HCT116 (cell line): ENCODE measurements at regions not wholly inside any gene's neighbourhood (a gene's known extent, or its start where the extent isn't known, plus 50 kb on each side); places are given as distances from the start of the nearest gene placed in this dataset.

Experiments
- ATAC-seq: fragments of 200-7000 bp; cut with Tn5 transposase; 2 replicates; pipeline ENCODE4 v1.9.1; 2020; ENCODE audit warnings: mild to moderate bottlenecking, moderate library complexity
- BruUV-seq: library from RNA; stranded (reverse); fragments of 400-500 nt; replicated peaks from 2 replicates; lab custom pipeline; 2021; lab: Mats Ljungman, UMichigan
- CTCF ChIA-PET: fragments of 300-600 bp; sonication (Branson Sonifier 250); formaldehyde crosslinking; loops from one replicate; lab custom pipeline; 2021; ENCODE audit warnings: antibody characterized with exemption; lab: Charles Lee
- POLR2A ChIA-PET: fragments of 300-600, 350-600 bp; sonication (Branson Sonifier 250); formaldehyde crosslinking; loops from one replicate; lab custom pipeline; 2021; ENCODE audit warnings: antibody characterized with exemption; lab: Charles Lee
- RAD21 ChIA-PET, 2 experiments: fragments of 300-600 bp; sonication (Branson Sonifier 250); formaldehyde crosslinking; loops; one replicate each; lab custom pipeline; 2023; ENCODE audit warnings: low total read pairs in 2 of 2; ENCODE audit not compliant: uncharacterized antibody in 2 of 2, unreplicated experiment in 2 of 2, low non-redundant PET in 1 of 2; lab: Charles Lee
- DNase-seq: peaks from one replicate; pipeline ENCODE4 v3.0.0-alpha.2; 2010; ENCODE audit warnings: low read depth, low spot score
- H2AFZ ChIP-seq: fragments of 200-600 bp; shearing (Covaris generic), sonication (generic); 2 replicates; pipeline ENCODE4 v1.6.1; 2017; ENCODE audit warnings: low read depth, mixed run types, mixed read lengths, antibody characterized with exemption, low read length; ENCODE audit not compliant: poor library complexity, severe bottlenecking
- H3K27ac ChIP-seq: 2 replicates; pipeline ENCODE4 v1.5.1; 2012; ENCODE audit warnings: low read depth, low read length
- H3K27me3 ChIP-seq: fragments of 200-600 bp; sonication (generic); 2 replicates; pipeline ENCODE4 v1.6.1; 2016; ENCODE audit warnings: mixed run types, low read length, mixed read lengths; ENCODE audit not compliant: insufficient read depth
- H3K36me3 ChIP-seq, 2 experiments: fragments of 200-500 bp in 1 of 2; fragments of 200-600 bp in 1 of 2; sonication (Bioruptor generic) in 1 of 2; sonication (generic) in 1 of 2; 2 replicates each; pipeline versions ENCODE4 v1.5.1 to v1.6.1; 2014 to 2016; ENCODE audit warnings: low read length in 2 of 2, inconsistent platforms in 1 of 2, mixed read lengths in 1 of 2, mixed run types in 1 of 2; ENCODE audit not compliant: insufficient read depth in 2 of 2, control insufficient read depth in 1 of 2
- H3K4me1 ChIP-seq, 2 experiments: fragments of 200-600 bp in 1 of 2; sonication (generic) in 1 of 2; 2 replicates each; pipeline versions ENCODE4 v1.5.1 to v1.6.1; 2012 to 2017; ENCODE audit warnings: low read length in 2 of 2, inconsistent platforms in 1 of 2, mild to moderate bottlenecking in 1 of 2, mixed read lengths in 1 of 2, mixed run types in 1 of 2, moderate library complexity in 1 of 2; ENCODE audit not compliant: insufficient read depth in 2 of 2, control insufficient read depth in 1 of 2
- H3K4me2 ChIP-seq: fragments of 200-600 bp; sonication (generic); 2 replicates; pipeline ENCODE4 v1.6.1; 2017; ENCODE audit warnings: mixed run types, low read length, mixed read lengths
- H3K4me3 ChIP-seq, 2 experiments: fragments of 200-600 bp in 1 of 2; sonication (generic) in 1 of 2; replicated peaks in 1 of 2; 2 replicates each; pipeline ENCODE4 v1.5.1; 2011 to 2016; ENCODE audit warnings: low read length in 2 of 2, control low read depth in 1 of 2, low read depth in 1 of 2, mild to moderate bottlenecking in 1 of 2, mixed read lengths in 1 of 2, mixed run types in 1 of 2
- H3K79me2 ChIP-seq: fragments of 200-600 bp; sonication (generic); 2 replicates; pipeline ENCODE4 v1.6.1; 2017; ENCODE audit warnings: mild to moderate bottlenecking, mixed run types, low read length, moderate library complexity, mixed read lengths; ENCODE audit not compliant: insufficient read depth
- H3K9ac ChIP-seq: fragments of 200-600 bp; sonication (generic); 2 replicates; pipeline ENCODE4 v1.6.1; 2016; ENCODE audit warnings: low read length, mixed read lengths
- H3K9me2 ChIP-seq: fragments of 200-600 bp; sonication (generic), shearing (Covaris generic); 2 replicates; pipeline ENCODE4 v1.6.1; 2017; ENCODE audit warnings: mixed run types, mild to moderate bottlenecking, moderate library complexity; ENCODE audit not compliant: insufficient read depth
- H3K9me3 ChIP-seq, 2 experiments: fragments of 200-500 bp in 1 of 2; fragments of 200-600 bp in 1 of 2; sonication (Bioruptor generic) in 1 of 2; sonication (generic) in 1 of 2; 2 replicates each; pipeline ENCODE4 v1.6.1; 2014 to 2017; ENCODE audit warnings: low read length in 2 of 2, mixed read lengths in 2 of 2, inconsistent platforms in 1 of 2, low read depth in 1 of 2, mild to moderate bottlenecking in 1 of 2, mixed run types in 1 of 2, moderate library complexity in 1 of 2; ENCODE audit not compliant: control insufficient read depth in 1 of 2, insufficient read depth in 1 of 2
- H4K20me1 ChIP-seq: fragments of 200-600 bp; sonication (generic), shearing (Covaris generic); 2 replicates; pipeline ENCODE4 v1.6.1; 2017; ENCODE audit warnings: mixed run types, mild to moderate bottlenecking, moderate library complexity; ENCODE audit not compliant: insufficient read depth
- CBX3 ChIP-seq: IDR thresholded peaks from 2 replicates; pipeline ENCODE4 v1.6.1; 2012; ENCODE audit warnings: low read depth
- CEBPB ChIP-seq: IDR thresholded peaks from 2 replicates; pipeline ENCODE4 v1.6.1; 2012; ENCODE audit warnings: low read depth
- CTCF ChIP-seq, 3 experiments: fragments of 200-600 bp in 1 of 3; sonication (generic) in 1 of 3; IDR thresholded peaks in 2 of 3; conservative IDR thresholded peaks in 1 of 3; 2 replicates each; pipeline ENCODE4 v1.5.1; 2012 to 2017; ENCODE audit warnings: low read depth in 2 of 3, low read length in 2 of 3, antibody characterized with exemption in 1 of 3, borderline replicate concordance in 1 of 3, control low read depth in 1 of 3, mild to moderate bottlenecking in 1 of 3, mixed read lengths in 1 of 3, mixed run types in 1 of 3, moderate library complexity in 1 of 3; ENCODE audit not compliant: insufficient read depth in 1 of 3
- FOSL1 ChIP-seq: IDR thresholded peaks from 2 replicates; pipeline ENCODE4 v1.6.1; 2012; ENCODE audit warnings: low read depth
- MAX ChIP-seq: IDR thresholded peaks from 2 replicates; pipeline ENCODE4 v1.6.1; 2012
- POLR2A ChIP-seq: IDR thresholded peaks from 2 replicates; pipeline ENCODE4 v1.7.0; 2011; ENCODE audit warnings: borderline replicate concordance; ENCODE audit not compliant: insufficient read depth, insufficient read length; ENCODE audit errors: extremely low read depth
- POLR2AphosphoS5 ChIP-seq: IDR thresholded peaks from 2 replicates; pipeline ENCODE4 v1.6.1; 2011; ENCODE audit warnings: mild to moderate bottlenecking, low read depth, low read length, moderate library complexity
- RAD21 ChIP-seq: IDR thresholded peaks from 2 replicates; pipeline ENCODE4 v1.6.1; 2012; ENCODE audit warnings: low read depth, mild to moderate bottlenecking
- SRF ChIP-seq: IDR thresholded peaks from 2 replicates; pipeline ENCODE4 v1.6.1; 2012; ENCODE audit warnings: low read depth
- ZNF274 ChIP-seq: fragments of 200-500 bp; sonication (Bioruptor generic); IDR thresholded peaks from 2 replicates; pipeline ENCODE4 v1.6.1; 2014; ENCODE audit warnings: mild to moderate bottlenecking, low read depth, low read length, inconsistent platforms
- intact Hi-C: fragments of 100-400 bp; cut with micrococcal nuclease; formaldehyde crosslinking; loops from 2 replicates; pipeline ENCODE4 v1.10.0; 2022

- no TSS peak for BruUV-seq
- Histone ChIP-seq H3K79me2 (no peaks in the 10 kb centered on the region), H3K4me1 (peaks cover 0 to 6% of the 10 kb centered on the region in 2 experiments; a peak in 1 of 4 replicates)
- RAD21 ChIA-PET, result interaction anchor here in 1 of 2 experiments (0.6 kb wide), 1 partner anchor 314 kb away, joined by 6 read pairs; no protein-coding TSS in a partner anchor
- TF ChIP-seq CTCF (IDR thresholded peaks at IDR 0.05 in 2 of 3, conservative IDR thresholded peaks at IDR 0.05 in 1 of 3; ENCODE audit: borderline replicate concordance in 1 of 3, insufficient read depth in 1 of 3, low read depth in 2 of 3, low read length in 2 of 3) (peak in 2 of 3 experiments; percentile 27 to 34; a peak in 4 of 6 replicates), SRF (no peak), RAD21 (peak; percentile 44)
- TF ChIP-seq, all 23 proteins: peak for 2
- Histone ChIP-seq H3K9ac (no peak overlapping the region), H3K36me3 (no peaks in the 10 kb centered on the region), H3K4me2 (peak overlapping the region; percentile 41), H3K27me3 (peaks cover 37% of the 10 kb centered on the region), H3K4me3 (no peak overlapping the region), H3K9me3 (no peaks in the 10 kb centered on the region), H3K9me2 (no peaks in the 10 kb centered on the region), H4K20me1 (no peaks in the 10 kb centered on the region), H2AFZ (peak overlapping the region; percentile 58), H3K27ac (no peak overlapping the region)
- no peak for DNase-seq
- ChIA-PET CTCF (interaction anchor here (0.6 to 2.0 kb wide), 7 partner anchors 45 to 576 kb away, joined by 3 to 7 read pairs (median 4); no protein-coding TSS in a partner anchor), POLR2A (interaction anchor here (0.7 kb wide), 1 partner anchor 14 kb away, joined by 3 read pairs; no protein-coding TSS in a partner anchor)
- ATAC-seq, result peak; percentile 82
- intact Hi-C loops, result no loop called here
These were observed 448.1 kb upstream of the PODXL start for GRCh38 chr7:132004529-132004928.

DNA sequence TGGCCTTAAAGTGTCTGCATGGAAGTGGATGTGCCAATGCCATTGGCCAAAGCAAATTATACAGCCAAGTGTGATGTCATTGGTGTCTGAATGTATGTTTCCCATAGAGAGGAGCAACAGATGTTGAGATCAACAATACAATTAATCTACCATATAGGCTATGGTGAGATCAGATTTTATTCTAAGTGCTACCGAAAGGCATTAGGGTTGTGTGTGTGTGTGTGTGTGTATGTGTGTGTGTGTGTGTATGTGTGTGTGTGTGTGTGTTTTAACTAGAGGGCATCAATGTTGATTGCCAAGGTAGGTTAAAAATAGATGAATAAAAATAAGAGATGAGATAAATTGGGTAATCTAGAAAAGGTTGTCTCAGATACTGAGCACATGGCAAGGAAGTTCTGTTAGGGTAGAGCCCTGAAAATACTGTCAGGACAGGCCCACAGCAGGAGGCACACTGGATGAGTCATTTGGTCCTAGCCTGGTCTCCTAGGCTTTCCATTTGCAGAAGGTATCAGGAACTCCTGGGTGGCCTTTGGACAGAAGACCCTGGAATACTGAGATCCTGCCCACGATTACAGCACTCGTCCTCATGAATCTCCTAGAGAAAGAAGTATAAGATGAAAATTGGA, 446.0 kb upstream of the PODXL start:
- Histone ChIP-seq H3K9ac (no peak overlapping the region), H3K27me3 (peaks cover 50% of the 10 kb centered on the region), H4K20me1 (no peaks in the 10 kb centered on the region), H3K4me1 (peaks cover 0 to 6% of the 10 kb centered on the region in 2 experiments; a peak in 1 of 4 replicates), H3K4me2 (no peak overlapping the region), H2AFZ (no peak overlapping the region), H3K9me3 (no peaks in the 10 kb centered on the region), H3K79me2 (no peaks in the 10 kb centered on the region), H3K9me2 (no peaks in the 10 kb centered on the region), H3K4me3 (no peak overlapping the region), H3K27ac (no peak overlapping the region), H3K36me3 (no peaks in the 10 kb centered on the region)
- ChIA-PET RAD21 (no interaction called here), CTCF (no interaction called here), POLR2A (no interaction called here)
- no peak for DNase-seq
- no peak for ATAC-seq
- intact Hi-C loops, result no loop called here
- TF ChIP-seq ZNF274, result no peak
- no peak for TF ChIP-seq MAX
- no peak for TF ChIP-seq POLR2AphosphoS5
- TF ChIP-seq FOSL1, result no peak
- no peak for TF ChIP-seq CBX3
- TF ChIP-seq CEBPB, result no peak
- TF ChIP-seq POLR2A, result no peak
- BruUV-seq, result no TSS peak
